GM12872 (cell line): ENCODE measurements at regions not wholly inside any gene's neighbourhood (a gene's known extent, or its start where the extent isn't known, plus 50 kb on each side); places are given as distances from the start of the nearest gene placed in this dataset.

Source experiments
- CTCF ChIP-seq: IDR thresholded peaks from 3 replicates; pipeline ENCODE4 v1.5.1; 2011; ENCODE audit warnings: low read depth, mild to moderate bottlenecking, low read length, moderate library complexity; ENCODE audit not compliant: insufficient read depth

- TF ChIP-seq CTCF: no peak
These were observed 468.7 kb downstream of the TLE4 start for GRCh38 chr9:80040457-80040856.

- no peak for TF ChIP-seq CTCF
These were observed 459.0 kb downstream of the TLE4 start for GRCh38 chr9:80030801-80031200.

- no peak for TF ChIP-seq CTCF
These were observed 456.7 kb downstream of the TLE4 start for GRCh38 chr9:80028501-80028900.

GRCh38 chr9:80025796-80026520, 454.2 kb downstream of the TLE4 start:
- TF ChIP-seq CTCF: no peak

GRCh38 chr9:80025131-80025530, 453.4 kb downstream of the TLE4 start:
- TF ChIP-seq CTCF: no peak

GRCh38 chr9:80020530-80020929, 448.8 kb downstream of the TLE4 start:
- no peak for TF ChIP-seq CTCF

- no peak for TF ChIP-seq CTCF
These were observed 448.3 kb downstream of the TLE4 start for GRCh38 chr9:80020056-80020455.

- TF ChIP-seq CTCF: no peak
These were observed 442.1 kb downstream of the TLE4 start for GRCh38 chr9:80013891-80014290.
